Esophagus muscularis mucosa (tissue), 4 donors: ENCODE measurements at regions not wholly inside any gene's neighbourhood (a gene's known extent, or its start where the extent isn't known, plus 50 kb on each side); places are given as distances from the start of the nearest gene placed in this dataset.

ENCODE experiments used
- DNase-seq: peaks from one replicate; pipeline ENCODE4 v3.0.0-alpha.2; 2017; ENCODE audit errors: extremely low spot score
- H3K27ac ChIP-seq, 4 donors: fragments of 200-600 bp; sonication (generic); replicated peaks in 1 of 4; 1 replicate in 3 of 4; 2 replicates in 1 of 4; pipeline ENCODE4 v1.5.1; 2016 to 2019; ENCODE audit warnings: mild to moderate bottlenecking in 1 of 4
- H3K27me3 ChIP-seq, 4 donors: fragments of 200-600 bp; sonication (generic); one replicate each; pipeline versions ENCODE4 v1.5.1 to v1.6.0; 2016 to 2019
- H3K36me3 ChIP-seq, 4 donors: fragments of 200-600 bp; sonication (generic); one replicate each; pipeline ENCODE4 v1.5.1; 2016 to 2019
- H3K4me1 ChIP-seq, 4 donors: fragments of 200-600 bp; sonication (generic); one replicate each; pipeline ENCODE4 v1.5.1; 2016 to 2019
- H3K4me3 ChIP-seq, 4 donors: fragments of 200-600 bp; sonication (generic); 1 replicate in 2 of 4; 2 replicates in 2 of 4; pipeline ENCODE4 v1.5.1; 2016 to 2019; ENCODE audit warnings: mild to moderate bottlenecking in 4 of 4, moderate library complexity in 1 of 4
- H3K9me3 ChIP-seq, 4 donors: fragments of 200-600 bp; sonication (generic); 1 replicate in 3 of 4; 2 replicates in 1 of 4; pipeline ENCODE4 v1.5.1; 2016 to 2019
- CTCF ChIP-seq, 3 experiments: fragments of 200-600 bp in 2 of 3; fragments of 450-650 bp in 1 of 3; sonication (generic) in 2 of 3; IDR thresholded peaks; one replicate each; pipeline ENCODE4 v1.5.1; 2017 to 2019; ENCODE audit warnings: antibody characterized with exemption in 3 of 3, mild to moderate bottlenecking in 2 of 3, moderate library complexity in 1 of 3
- EP300 ChIP-seq: sonication (generic); formaldehyde crosslinking; IDR thresholded peaks from one replicate; pipeline ENCODE4 v1.6.1; 2017; ENCODE audit warnings: antibody characterized with exemption
- POLR2A ChIP-seq: fragments of 450-650 bp; IDR thresholded peaks from one replicate; pipeline ENCODE4 v1.6.1; 2017; ENCODE audit warnings: antibody characterized with exemption, moderate library complexity, mild to moderate bottlenecking, low read depth
- POLR2AphosphoS5 ChIP-seq, 2 donors: sonication (generic); formaldehyde crosslinking; IDR thresholded peaks; one replicate each; pipeline ENCODE4 v1.6.1; 2017; ENCODE audit warnings: antibody characterized with exemption in 2 of 2
- WGBS: methylation state at CpG from one replicate; pipeline ENCODE4 v1.1.5; 2018; 5-methylcytosine and 5-hydroxymethylcytosine counted together
- intact Hi-C: fragments of 100-400 bp; cut with DNase I; formaldehyde crosslinking; loops from one replicate; pipeline ENCODE4 v1.15.1; 2023

- Histone ChIP-seq H3K4me1 (no peaks in the 10 kb centered on the region), H3K27ac (no peak overlapping the region), H3K27me3 (no peaks in the 10 kb centered on the region), H3K36me3 (no peaks in the 10 kb centered on the region), H3K4me3 (no peak overlapping the region), H3K9me3 (no peaks in the 10 kb centered on the region)
- no peak for DNase-seq
- intact Hi-C loops, result no loop called here
- TF ChIP-seq CTCF (IDR thresholded peaks at IDR 0.05) (no peak), EP300 (no peak), POLR2AphosphoS5 (IDR thresholded peaks at IDR 0.05) (no peak), POLR2A (no peak)
- 86% methylated on average over 9 of the region's 13 CpGs for WGBS
Measured at GRCh38 chr10:128730922-128731321, 604.7 kb upstream of the MKI67 start.

GRCh38 chr10:128734161-128734560 lies 607.9 kb upstream of the MKI67 start:
- intact Hi-C loops, result no loop called here
- TF ChIP-seq POLR2AphosphoS5 (IDR thresholded peaks at IDR 0.05) (no peak), EP300 (no peak), CTCF (IDR thresholded peaks at IDR 0.05) (no peak), POLR2A (no peak)
- no peak overlapping the region for H3K4me3 ChIP-seq
- H3K4me1 ChIP-seq, result no peaks in the 10 kb centered on the region
- no peak overlapping the region for H3K27ac ChIP-seq
- 93% methylated on average over 5 of the region's 5 CpGs for WGBS
- H3K36me3 ChIP-seq, result no peaks in the 10 kb centered on the region
- peaks cover 0 to 1% (median 0%) of the 10 kb centered on the region in 4 donors for H3K27me3 ChIP-seq
- H3K9me3 ChIP-seq, result no peaks in the 10 kb centered on the region
- DNase-seq, result no peak

GRCh38 chr10:128734734-128735133 lies 608.5 kb upstream of the MKI67 start:
- Histone ChIP-seq H3K4me3 (no peak overlapping the region), H3K36me3 (no peaks in the 10 kb centered on the region), H3K4me1 (no peaks in the 10 kb centered on the region), H3K9me3 (no peaks in the 10 kb centered on the region), H3K27me3 (peaks cover 0 to 7% (median 0%) of the 10 kb centered on the region in 4 donors), H3K27ac (no peak overlapping the region)
- TF ChIP-seq POLR2AphosphoS5 (IDR thresholded peaks at IDR 0.05), result no peak
- DNase-seq, result no peak
- WGBS, result 82% methylated on average over 9 of the region's 9 CpGs
- intact Hi-C loops, result no loop called here

GRCh38 chr10:128735996-128736395 lies 609.8 kb upstream of the MKI67 start:
- intact Hi-C loops, result no loop called here
- H3K36me3 ChIP-seq, result no peaks in the 10 kb centered on the region
- DNase-seq, result no peak
- TF ChIP-seq POLR2AphosphoS5 (IDR thresholded peaks at IDR 0.05), result no peak
- TF ChIP-seq EP300, result no peak
- no peak for TF ChIP-seq POLR2A
- TF ChIP-seq CTCF (IDR thresholded peaks at IDR 0.05), result no peak
- no peak overlapping the region for H3K27ac ChIP-seq
- no peaks in the 10 kb centered on the region for H3K4me1 ChIP-seq
- no peaks in the 10 kb centered on the region for H3K9me3 ChIP-seq
- peaks cover 0 to 16% (median 0%) of the 10 kb centered on the region in 4 donors for H3K27me3 ChIP-seq
- WGBS, result 76% methylated on average over 8 of the region's 8 CpGs
- no peak overlapping the region for H3K4me3 ChIP-seq

GRCh38 chr10:128738386-128738915 lies 612.2 kb upstream of the MKI67 start:
- H3K27me3 ChIP-seq, result peaks cover 0 to 19% (median 0%) of the 10 kb centered on the region in 4 donors
- no peaks in the 10 kb centered on the region for H3K36me3 ChIP-seq
- H3K9me3 ChIP-seq, result no peaks in the 10 kb centered on the region
- 55% methylated on average over 11 of the region's 11 CpGs for whole genome bisulfite sequencing
- H3K27ac ChIP-seq, result no peak overlapping the region
- intact Hi-C loops, result no loop called here
- no peaks in the 10 kb centered on the region for H3K4me1 ChIP-seq
- no peak overlapping the region for H3K4me3 ChIP-seq
- no peak for DNase-seq
- TF ChIP-seq EP300 (no peak), POLR2AphosphoS5 (IDR thresholded peaks at IDR 0.05) (no peak)

- no peak for DNase-seq
- peaks cover 0 to 19% (median 0%) of the 10 kb centered on the region in 4 donors for H3K27me3 ChIP-seq
- no peak for TF ChIP-seq CTCF (IDR thresholded peaks at IDR 0.05)
- no peak for TF ChIP-seq POLR2AphosphoS5 (IDR thresholded peaks at IDR 0.05)
- TF ChIP-seq EP300, result no peak
- TF ChIP-seq POLR2A, result no peak
- H3K9me3 ChIP-seq, result no peaks in the 10 kb centered on the region
- no peak overlapping the region for H3K4me3 ChIP-seq
- 86% methylated on average over 9 of the region's 9 CpGs for WGBS
- intact Hi-C loops, result no loop called here
- no peaks in the 10 kb centered on the region for H3K4me1 ChIP-seq
- H3K36me3 ChIP-seq, result no peaks in the 10 kb centered on the region
- H3K27ac ChIP-seq, result no peak overlapping the region
Measured at GRCh38 chr10:128739930-128740329, 613.7 kb upstream of the MKI67 start.
